ENCODE measurements at regions not wholly inside any gene's neighbourhood (a gene's known extent, or its start where the extent isn't known, plus 50 kb on each side); places are given as distances from the start of the nearest gene placed in this dataset.
"Not testable (repeated sequence)": the region's sequence is repeated elsewhere in the genome, so short reads cannot be mapped to it uniquely, and the experiment has no call there.

- Mint-ChIP-seq H3K27me3 (ENCODE audit: low read depth) (no peaks in the 10 kb centered on the region), H3K4me3 (no peak overlapping the region), H3K9me3 (peaks cover 6% of the 10 kb centered on the region)
These were observed 335.3 kb upstream of the CHST9 start for GRCh38 chr18:27520401-27520800.

GRCh38 chr18:27510036-27510633, 325.0 kb upstream of the CHST9 start:
- H3K27ac Mint-ChIP-seq; H3K27me3 Mint-ChIP-seq (ENCODE audit: low read depth); H3K36me3 Mint-ChIP-seq (ENCODE audit: low read depth); H3K4me3 Mint-ChIP-seq; H3K9me3 Mint-ChIP-seq; intact Hi-C loops (cut with micrococcal nuclease); H3K4me1 Mint-ChIP-seq (ENCODE audit: low read depth); CTCF ChIA-PET; DNase-seq: not testable (repeated sequence)

More at GRCh38 chr18:27520401-27520800, 335.3 kb upstream of the CHST9 start:
- Mint-ChIP-seq H3K4me1 (ENCODE audit: low read depth) (no peaks in the 10 kb centered on the region), H3K27ac (no peak overlapping the region), H3K36me3 (ENCODE audit: low read depth) (no peaks in the 10 kb centered on the region)
- CTCF ChIA-PET: no interaction called here
- no peak for DNase-seq
- intact Hi-C loops (cut with micrococcal nuclease): no loop called here

GRCh38 chr18:27501671-27502070, 316.6 kb upstream of the CHST9 start:
- Mint-ChIP-seq H3K36me3 (ENCODE audit: low read depth) (no peaks in the 10 kb centered on the region), H3K9me3 (peaks cover 7% of the 10 kb centered on the region), H3K27ac (no peak overlapping the region), H3K4me3 (no peak overlapping the region), H3K27me3 (ENCODE audit: low read depth) (peaks cover 3% of the 10 kb centered on the region), H3K4me1 (ENCODE audit: low read depth) (no peaks in the 10 kb centered on the region)
- intact Hi-C loops (cut with micrococcal nuclease): no loop called here
- CTCF ChIA-PET: no interaction called here
- DNase-seq: no peak

DNA sequence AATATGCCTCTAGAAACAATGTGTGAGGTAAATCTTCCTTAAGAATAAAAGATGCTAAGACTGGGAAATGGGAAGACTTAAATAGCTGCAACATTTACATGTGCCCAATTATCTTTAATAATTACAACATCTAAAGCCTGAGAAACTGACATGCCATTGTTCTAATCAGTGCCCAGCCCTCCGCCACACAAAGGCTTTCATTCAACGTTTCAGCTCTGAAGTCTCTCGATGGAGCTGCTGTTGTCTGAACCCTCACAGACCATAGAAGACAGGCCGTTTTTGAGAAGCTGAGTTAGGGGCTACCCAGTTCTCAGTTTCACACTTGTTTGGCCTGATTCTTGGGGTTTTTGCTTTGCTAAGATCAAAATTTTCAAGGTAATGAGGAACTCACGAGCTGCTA, 315.4 kb upstream of the CHST9 start:
- H3K27ac Mint-ChIP-seq: no peak overlapping the region
- H3K4me3 Mint-ChIP-seq: no peak overlapping the region
- H3K9me3 Mint-ChIP-seq: peaks cover 7% of the 10 kb centered on the region
- peaks cover 3% of the 10 kb centered on the region for H3K27me3 Mint-ChIP-seq (ENCODE audit: low read depth)
- H3K36me3 Mint-ChIP-seq (ENCODE audit: low read depth): no peaks in the 10 kb centered on the region
- DNase-seq: no peak
- intact Hi-C loops (cut with micrococcal nuclease): no loop called here
- H3K4me1 Mint-ChIP-seq (ENCODE audit: low read depth): no peaks in the 10 kb centered on the region
- CTCF ChIA-PET: no interaction called here

DNA sequence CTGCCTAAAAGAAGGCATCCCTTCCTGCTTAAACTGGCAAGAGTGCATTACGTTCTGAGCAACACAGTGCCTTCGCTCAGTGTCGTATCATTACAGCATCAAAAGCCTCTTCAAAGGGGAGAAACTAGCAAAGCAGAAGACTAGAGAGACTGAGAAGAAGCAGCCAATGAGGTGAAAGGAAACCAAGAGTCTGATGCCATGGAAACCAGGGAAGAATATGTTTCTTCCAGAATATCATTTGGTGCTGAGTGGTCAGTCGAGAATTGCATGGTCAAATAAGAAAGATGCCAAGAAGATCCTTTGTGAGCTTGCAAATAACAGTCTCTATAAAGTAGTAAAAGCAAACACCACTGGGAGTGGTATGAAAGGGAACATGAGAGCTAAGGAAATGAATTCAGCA, 312.1 kb upstream of the CHST9 start:
- CTCF ChIA-PET: no interaction called here
- H3K27ac Mint-ChIP-seq: no peak overlapping the region

GRCh38 chr18:27493182-27493581, 308.1 kb upstream of the CHST9 start:
- intact Hi-C loops (cut with micrococcal nuclease): no loop called here
- Mint-ChIP-seq H3K4me1 (ENCODE audit: low read depth) (no peaks in the 10 kb centered on the region), H3K4me3 (no peak overlapping the region), H3K27ac (no peak overlapping the region), H3K9me3 (peaks cover 13% of the 10 kb centered on the region), H3K36me3 (ENCODE audit: low read depth) (no peaks in the 10 kb centered on the region), H3K27me3 (ENCODE audit: low read depth) (no peaks in the 10 kb centered on the region)
- CTCF ChIA-PET: no interaction called here
- no peak for DNase-seq

More for the DNA sequence above, 312.1 kb upstream of the CHST9 start:
- DNase-seq: no peak
- H3K9me3 Mint-ChIP-seq: peaks cover 6% of the 10 kb centered on the region
- no peaks in the 10 kb centered on the region for H3K36me3 Mint-ChIP-seq (ENCODE audit: low read depth)
- peaks cover 3% of the 10 kb centered on the region for H3K27me3 Mint-ChIP-seq (ENCODE audit: low read depth)
- intact Hi-C loops (cut with micrococcal nuclease): no loop called here
- no peaks in the 10 kb centered on the region for H3K4me1 Mint-ChIP-seq (ENCODE audit: low read depth)
- no peak overlapping the region for H3K4me3 Mint-ChIP-seq

DNA sequence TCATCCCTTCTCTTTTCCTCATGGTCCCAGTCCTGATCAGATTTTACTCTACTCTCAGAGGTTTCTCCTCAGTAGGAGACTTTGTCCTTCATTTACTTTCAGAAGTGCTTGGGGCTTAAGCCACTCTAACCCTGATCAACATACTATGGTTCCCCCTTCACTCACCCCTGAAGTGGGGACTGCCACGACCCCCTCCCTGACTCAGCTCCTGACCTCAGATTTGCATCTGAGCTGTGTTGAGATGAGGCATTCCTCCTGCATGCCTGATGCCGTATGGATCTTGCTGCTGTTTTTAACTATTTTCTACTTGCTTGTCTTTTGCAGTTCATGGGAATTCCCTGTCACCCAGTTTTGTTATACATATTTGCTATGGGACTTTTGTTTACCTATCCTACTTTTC, 306.7 kb upstream of the CHST9 start:
- Mint-ChIP-seq H3K4me3 (no peak overlapping the region), H3K27me3 (ENCODE audit: low read depth) (no peaks in the 10 kb centered on the region), H3K9me3 (peaks cover 13% of the 10 kb centered on the region), H3K4me1 (ENCODE audit: low read depth) (no peaks in the 10 kb centered on the region), H3K27ac (no peak overlapping the region), H3K36me3 (ENCODE audit: low read depth) (no peaks in the 10 kb centered on the region)
- CTCF ChIA-PET: no interaction called here
- no peak for DNase-seq
- intact Hi-C loops (cut with micrococcal nuclease): no loop called here

GRCh38 chr18:27483276-27483675, 298.2 kb upstream of the CHST9 start:
- Mint-ChIP-seq H3K27ac (no peak overlapping the region), H3K4me1 (ENCODE audit: low read depth) (no peaks in the 10 kb centered on the region), H3K4me3 (no peak overlapping the region), H3K27me3 (ENCODE audit: low read depth) (no peaks in the 10 kb centered on the region), H3K9me3 (peaks cover 3% of the 10 kb centered on the region), H3K36me3 (ENCODE audit: low read depth) (no peaks in the 10 kb centered on the region)
- CTCF ChIA-PET: no interaction called here
- intact Hi-C loops (cut with micrococcal nuclease): no loop called here
- no peak for DNase-seq

- Mint-ChIP-seq H3K4me1 (ENCODE audit: low read depth) (no peaks in the 10 kb centered on the region), H3K27ac (no peak overlapping the region), H3K4me3 (no peak overlapping the region), H3K9me3 (peaks cover 6% of the 10 kb centered on the region), H3K27me3 (ENCODE audit: low read depth) (no peaks in the 10 kb centered on the region), H3K36me3 (ENCODE audit: low read depth) (no peaks in the 10 kb centered on the region)
- CTCF ChIA-PET: no interaction called here
- intact Hi-C loops (cut with micrococcal nuclease): no loop called here
- no peak for DNase-seq
These were observed 293.4 kb upstream of the CHST9 start for GRCh38 chr18:27478459-27478858.

DNA sequence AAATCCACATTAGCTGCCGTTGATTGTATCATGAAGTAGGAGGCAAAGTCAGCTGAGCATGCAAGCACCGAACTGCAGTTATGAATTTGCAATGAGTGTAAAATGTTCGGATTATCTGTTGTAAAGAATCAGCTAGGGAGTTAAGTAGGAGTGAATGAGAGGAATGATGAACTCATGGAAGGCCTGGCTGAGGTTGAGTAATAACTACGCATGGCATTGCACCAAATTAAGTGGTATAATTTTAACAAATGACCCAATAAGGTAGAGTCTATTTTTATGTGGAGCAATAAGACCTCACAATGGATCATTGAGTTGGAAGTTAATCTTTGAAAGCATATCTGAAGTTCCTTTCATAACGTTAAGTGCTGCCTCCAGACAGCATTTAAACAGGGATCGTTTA, 288.2 kb upstream of the CHST9 start:
- DNase-seq: no peak
- Mint-ChIP-seq H3K27ac (no peak overlapping the region), H3K9me3 (peaks cover 11% of the 10 kb centered on the region), H3K27me3 (ENCODE audit: low read depth) (no peaks in the 10 kb centered on the region), H3K4me1 (ENCODE audit: low read depth) (no peaks in the 10 kb centered on the region), H3K4me3 (no peak overlapping the region), H3K36me3 (ENCODE audit: low read depth) (no peaks in the 10 kb centered on the region)
- intact Hi-C loops (cut with micrococcal nuclease): no loop called here
- CTCF ChIA-PET: no interaction called here

GRCh38 chr18:27467073-27467472, 282.0 kb upstream of the CHST9 start:
- Mint-ChIP-seq H3K27me3 (ENCODE audit: low read depth) (no peaks in the 10 kb centered on the region), H3K36me3 (ENCODE audit: low read depth) (no peaks in the 10 kb centered on the region), H3K4me1 (ENCODE audit: low read depth) (no peaks in the 10 kb centered on the region), H3K27ac (no peak overlapping the region), H3K4me3 (no peak overlapping the region), H3K9me3 (peaks cover 9% of the 10 kb centered on the region)
- no peak for DNase-seq
- CTCF ChIA-PET: interaction anchor here (0.6 kb wide), 1 partner anchor 250 kb away, joined by 3 read pairs; no protein-coding TSS in a partner anchor
- intact Hi-C loops (cut with micrococcal nuclease): no loop called here

- intact Hi-C loops (cut with micrococcal nuclease): no loop called here
- Mint-ChIP-seq H3K4me1 (ENCODE audit: low read depth) (no peaks in the 10 kb centered on the region), H3K27me3 (ENCODE audit: low read depth) (no peaks in the 10 kb centered on the region), H3K36me3 (ENCODE audit: low read depth) (no peaks in the 10 kb centered on the region), H3K9me3 (no peaks in the 10 kb centered on the region), H3K27ac (no peak overlapping the region), H3K4me3 (no peak overlapping the region)
- CTCF ChIA-PET: no interaction called here
- no peak for DNase-seq
These were observed 276.8 kb upstream of the CHST9 start for GRCh38 chr18:27461957-27462356.

- no peaks in the 10 kb centered on the region for H3K27me3 Mint-ChIP-seq (ENCODE audit: low read depth)
- no peak overlapping the region for H3K27ac Mint-ChIP-seq
- CTCF ChIA-PET: no interaction called here
These were observed 264.0 kb upstream of the CHST9 start for GRCh38 chr18:27449104-27449503.

GRCh38 chr18:27447930-27448329, 262.8 kb upstream of the CHST9 start:
- Mint-ChIP-seq H3K36me3 (ENCODE audit: low read depth) (no peaks in the 10 kb centered on the region), H3K27ac (no peak overlapping the region), H3K4me3 (no peak overlapping the region), H3K4me1 (ENCODE audit: low read depth) (no peaks in the 10 kb centered on the region), H3K27me3 (ENCODE audit: low read depth) (no peaks in the 10 kb centered on the region), H3K9me3 (peaks cover 4% of the 10 kb centered on the region)
- CTCF ChIA-PET: no interaction called here
- DNase-seq: no peak
- intact Hi-C loops (cut with micrococcal nuclease): no loop called here

More at GRCh38 chr18:27449104-27449503, 264.0 kb upstream of the CHST9 start:
- no peak for DNase-seq
- Mint-ChIP-seq H3K36me3 (ENCODE audit: low read depth) (no peaks in the 10 kb centered on the region), H3K4me1 (ENCODE audit: low read depth) (no peaks in the 10 kb centered on the region), H3K9me3 (peaks cover 4% of the 10 kb centered on the region), H3K4me3 (no peak overlapping the region)
- intact Hi-C loops (cut with micrococcal nuclease): no loop called here
